ENCODE measurements at regions not wholly inside any gene's neighbourhood (a gene's known extent, or its start where the extent isn't known, plus 50 kb on each side); places are given as distances from the start of the nearest gene placed in this dataset.

DNA sequence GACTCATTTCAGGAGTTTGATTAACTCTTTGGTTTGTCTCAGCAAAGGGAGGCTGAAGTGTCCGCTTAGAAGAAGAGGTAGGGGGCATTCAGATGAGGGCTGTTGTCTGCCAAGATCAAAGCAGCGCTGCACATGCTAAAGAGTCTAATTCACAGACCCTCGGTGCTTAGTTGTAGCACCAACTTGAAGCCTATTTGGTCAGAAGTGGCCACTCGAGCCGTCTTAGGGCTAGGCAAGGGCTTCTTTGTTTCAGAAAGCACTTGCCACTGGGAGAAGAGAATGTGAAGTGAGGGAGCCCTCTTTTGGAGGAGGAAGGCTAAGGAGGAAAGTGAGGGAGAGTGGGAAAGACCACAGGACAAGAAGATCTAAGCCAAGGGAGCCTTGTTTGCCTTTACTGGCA lies 313.4 kb upstream of the TMTC4 start:
- H3K4me3 ChIP-seq (ENCODE audit: low read depth in 1 of 3, low read length in 3 of 3) = no peak overlapping the region

GRCh38 chr13:100986571-100986970 lies 312.0 kb upstream of the TMTC4 start:
- WGBS = 51% methylated on average over 1 of the region's 1 CpG
- Histone ChIP-seq H3K27me3 (ENCODE audit: control insufficient read depth in 4 of 4, insufficient read depth in 4 of 4, low read length in 3 of 4) (no peaks in the 10 kb centered on the region), H3K36me3 (ENCODE audit: control insufficient read depth in 4 of 4, insufficient read depth in 3 of 4, low read depth in 1 of 4, low read length in 3 of 4) (no peaks in the 10 kb centered on the region), H3K27ac (ENCODE audit: low read depth in 1 of 2, low read length in 2 of 2) (no peak overlapping the region), H3K4me1 (ENCODE audit: control insufficient read depth in 4 of 4, insufficient read depth in 4 of 4, low read length in 3 of 4) (no peaks in the 10 kb centered on the region), H3K9me3 (ENCODE audit: control insufficient read depth in 4 of 4, low read length in 3 of 4) (no peaks in the 10 kb centered on the region), H3K4me3 (ENCODE audit: low read depth in 1 of 3, low read length in 3 of 3) (no peak overlapping the region), H3K9ac (ENCODE audit: low read depth in 1 of 2, low read length in 2 of 2) (no peak overlapping the region)
- no peak for DNase-seq (ENCODE audit: low spot score)
- TF ChIP-seq, protein P1, sequence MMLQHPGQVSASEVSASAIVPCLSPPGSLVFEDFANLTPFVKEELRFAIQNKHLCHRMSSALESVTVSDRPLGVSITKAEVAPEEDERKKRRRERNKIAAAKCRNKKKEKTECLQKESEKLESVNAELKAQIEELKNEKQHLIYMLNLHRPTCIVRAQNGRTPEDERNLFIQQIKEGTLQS (IDR thresholded peaks at IDR 0.05) = no peak
- TF ChIP-seq RXRA (IDR thresholded peaks at IDR 0.05) = no peak
- no peak for TF ChIP-seq CTCF (IDR thresholded peaks at IDR 0.05; ENCODE audit: low read depth, low read length, missing input control)
- no peak for TF ChIP-seq FOXA1 (IDR thresholded peaks at IDR 0.05)
- no peak for TF ChIP-seq FOXA2 (IDR thresholded peaks at IDR 0.05)
- no peak for TF ChIP-seq HNF4A (conservative IDR thresholded peaks at IDR 0.05)
- TF ChIP-seq, protein P2, sequence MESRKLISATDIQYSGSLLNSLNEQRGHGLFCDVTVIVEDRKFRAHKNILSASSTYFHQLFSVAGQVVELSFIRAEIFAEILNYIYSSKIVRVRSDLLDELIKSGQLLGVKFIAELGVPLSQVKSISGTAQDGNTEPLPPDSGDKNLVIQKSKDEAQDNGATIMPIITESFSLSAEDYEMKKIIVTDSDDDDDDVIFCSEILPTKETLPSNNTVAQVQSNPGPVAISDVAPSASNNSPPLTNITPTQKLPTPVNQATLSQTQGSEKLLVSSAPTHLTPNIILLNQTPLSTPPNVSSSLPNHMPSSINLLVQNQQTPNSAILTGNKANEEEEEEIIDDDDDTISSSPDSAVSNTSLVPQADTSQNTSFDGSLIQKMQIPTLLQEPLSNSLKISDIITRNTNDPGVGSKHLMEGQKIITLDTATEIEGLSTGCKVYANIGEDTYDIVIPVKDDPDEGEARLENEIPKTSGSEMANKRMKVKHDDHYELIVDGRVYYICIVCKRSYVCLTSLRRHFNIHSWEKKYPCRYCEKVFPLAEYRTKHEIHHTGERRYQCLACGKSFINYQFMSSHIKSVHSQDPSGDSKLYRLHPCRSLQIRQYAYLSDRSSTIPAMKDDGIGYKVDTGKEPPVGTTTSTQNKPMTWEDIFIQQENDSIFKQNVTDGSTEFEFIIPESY (IDR thresholded peaks at IDR 0.05) = no peak
- no peak for TF ChIP-seq YY1 (IDR thresholded peaks at IDR 0.05)
- TF ChIP-seq GABPA (IDR thresholded peaks at IDR 0.05 in 1 of 2, conservative IDR thresholded peaks at IDR 0.05 in 1 of 2) = no peak

More for the DNA sequence above, 313.4 kb upstream of the TMTC4 start:
- TF ChIP-seq FOXA1 (IDR thresholded peaks at IDR 0.05) (no peak), YY1 (IDR thresholded peaks at IDR 0.05) (no peak), RAD21 (IDR thresholded peaks at IDR 0.05) (peak; percentile 50 to 63), SP1 (IDR thresholded peaks at IDR 0.05) (no peak), CTCF (IDR thresholded peaks at IDR 0.05; ENCODE audit: low read depth, low read length, missing input control) (peak; percentile 7), HNF4G (IDR thresholded peaks at IDR 0.05) (no peak), EGR1 (IDR thresholded peaks at IDR 0.05; ENCODE audit: low read depth in 2 of 2) (no peak), GABPA (IDR thresholded peaks at IDR 0.05 in 1 of 2, conservative IDR thresholded peaks at IDR 0.05 in 1 of 2) (no peak), RXRA (IDR thresholded peaks at IDR 0.05) (no peak)
- TF ChIP-seq, protein P3, sequence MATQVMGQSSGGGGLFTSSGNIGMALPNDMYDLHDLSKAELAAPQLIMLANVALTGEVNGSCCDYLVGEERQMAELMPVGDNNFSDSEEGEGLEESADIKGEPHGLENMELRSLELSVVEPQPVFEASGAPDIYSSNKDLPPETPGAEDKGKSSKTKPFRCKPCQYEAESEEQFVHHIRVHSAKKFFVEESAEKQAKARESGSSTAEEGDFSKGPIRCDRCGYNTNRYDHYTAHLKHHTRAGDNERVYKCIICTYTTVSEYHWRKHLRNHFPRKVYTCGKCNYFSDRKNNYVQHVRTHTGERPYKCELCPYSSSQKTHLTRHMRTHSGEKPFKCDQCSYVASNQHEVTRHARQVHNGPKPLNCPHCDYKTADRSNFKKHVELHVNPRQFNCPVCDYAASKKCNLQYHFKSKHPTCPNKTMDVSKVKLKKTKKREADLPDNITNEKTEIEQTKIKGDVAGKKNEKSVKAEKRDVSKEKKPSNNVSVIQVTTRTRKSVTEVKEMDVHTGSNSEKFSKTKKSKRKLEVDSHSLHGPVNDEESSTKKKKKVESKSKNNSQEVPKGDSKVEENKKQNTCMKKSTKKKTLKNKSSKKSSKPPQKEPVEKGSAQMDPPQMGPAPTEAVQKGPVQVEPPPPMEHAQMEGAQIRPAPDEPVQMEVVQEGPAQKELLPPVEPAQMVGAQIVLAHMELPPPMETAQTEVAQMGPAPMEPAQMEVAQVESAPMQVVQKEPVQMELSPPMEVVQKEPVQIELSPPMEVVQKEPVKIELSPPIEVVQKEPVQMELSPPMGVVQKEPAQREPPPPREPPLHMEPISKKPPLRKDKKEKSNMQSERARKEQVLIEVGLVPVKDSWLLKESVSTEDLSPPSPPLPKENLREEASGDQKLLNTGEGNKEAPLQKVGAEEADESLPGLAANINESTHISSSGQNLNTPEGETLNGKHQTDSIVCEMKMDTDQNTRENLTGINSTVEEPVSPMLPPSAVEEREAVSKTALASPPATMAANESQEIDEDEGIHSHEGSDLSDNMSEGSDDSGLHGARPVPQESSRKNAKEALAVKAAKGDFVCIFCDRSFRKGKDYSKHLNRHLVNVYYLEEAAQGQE (IDR thresholded peaks at IDR 0.05) = no peak
- TF ChIP-seq, protein P4, sequence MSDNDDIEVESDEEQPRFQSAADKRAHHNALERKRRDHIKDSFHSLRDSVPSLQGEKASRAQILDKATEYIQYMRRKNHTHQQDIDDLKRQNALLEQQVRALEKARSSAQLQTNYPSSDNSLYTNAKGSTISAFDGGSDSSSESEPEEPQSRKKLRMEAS (IDR thresholded peaks at IDR 0.05) = no peak
- TF ChIP-seq, protein P2 (IDR thresholded peaks at IDR 0.05) = no peak
- H3K36me3 ChIP-seq (ENCODE audit: control insufficient read depth in 4 of 4, insufficient read depth in 3 of 4, low read depth in 1 of 4, low read length in 3 of 4) = no peaks in the 10 kb centered on the region
- H3K9ac ChIP-seq (ENCODE audit: low read depth in 1 of 2, low read length in 2 of 2) = no peak overlapping the region
- H3K9me3 ChIP-seq (ENCODE audit: control insufficient read depth in 4 of 4, low read length in 3 of 4) = no peaks in the 10 kb centered on the region
- no peak overlapping the region for H3K27ac ChIP-seq (ENCODE audit: low read depth in 1 of 2, low read length in 2 of 2)
- WGBS = 43% methylated on average over 5 of the region's 5 CpGs
- no peaks in the 10 kb centered on the region for H3K27me3 ChIP-seq (ENCODE audit: control insufficient read depth in 4 of 4, insufficient read depth in 4 of 4, low read length in 3 of 4)
- H3K4me1 ChIP-seq (ENCODE audit: control insufficient read depth in 4 of 4, insufficient read depth in 4 of 4, low read length in 3 of 4) = no peaks in the 10 kb centered on the region
- DNase-seq (ENCODE audit: low spot score) = no peak

Data from liver (tissue), 8 donors.